ENCODE measurements at regions not wholly inside any gene's neighbourhood (a gene's known extent, or its start where the extent isn't known, plus 50 kb on each side); places are given as distances from the start of the nearest gene placed in this dataset.

GRCh38 chr2:41610501-41611190, 437.2 kb upstream of the PKDCC start:
- no peak for DNase-seq

- DNase-seq = no peak
These were observed 429.1 kb upstream of the PKDCC start for GRCh38 chr2:41618754-41619153.

- no peak for DNase-seq
These were observed 426.7 kb upstream of the PKDCC start for GRCh38 chr2:41621095-41621494.

GRCh38 chr2:41621563-41621962, 426.3 kb upstream of the PKDCC start:
- peak; percentile 13 for DNase-seq

- DNase-seq = no peak
These were observed 425.5 kb upstream of the PKDCC start for GRCh38 chr2:41622301-41622700.

- DNase-seq = no peak
These were observed 420.9 kb upstream of the PKDCC start for GRCh38 chr2:41626936-41627335.

- no peak for DNase-seq
These were observed 413.1 kb upstream of the PKDCC start for GRCh38 chr2:41634686-41635085.

GRCh38 chr2:41644936-41645335, 402.9 kb upstream of the PKDCC start:
- DNase-seq = no peak

- DNase-seq = no peak
These were observed 400.3 kb upstream of the PKDCC start for GRCh38 chr2:41647468-41648050.

- no peak for DNase-seq
These were observed 390.6 kb upstream of the PKDCC start for GRCh38 chr2:41657226-41657625.

- DNase-seq = no peak
These were observed 388.1 kb upstream of the PKDCC start for GRCh38 chr2:41659758-41660157.

GRCh38 chr2:41662461-41662860, 385.4 kb upstream of the PKDCC start:
- no peak for DNase-seq

- DNase-seq = no peak
These were observed 384.8 kb upstream of the PKDCC start for GRCh38 chr2:41663056-41663455.

GRCh38 chr2:41668529-41668928, 379.3 kb upstream of the PKDCC start:
- DNase-seq = no peak

- no peak for DNase-seq
These were observed 369.2 kb upstream of the PKDCC start for GRCh38 chr2:41678639-41679038.

- DNase-seq = no peak
These were observed 361.7 kb upstream of the PKDCC start for GRCh38 chr2:41686156-41686555.

GRCh38 chr2:41691561-41691960, 356.3 kb upstream of the PKDCC start:
- no peak for DNase-seq

GRCh38 chr2:41694536-41695049, 353.2 kb upstream of the PKDCC start:
- no peak for DNase-seq

GRCh38 chr2:41695198-41696113, 352.4 kb upstream of the PKDCC start:
- DNase-seq = no peak

- DNase-seq = no peak
These were observed 350.4 kb upstream of the PKDCC start for GRCh38 chr2:41697389-41697788.

GRCh38 chr2:41698678-41699422, 349.0 kb upstream of the PKDCC start:
- DNase-seq = no peak

- DNase-seq = no peak
These were observed 346.6 kb upstream of the PKDCC start for GRCh38 chr2:41701231-41701630.

GRCh38 chr2:41703123-41703522, 344.7 kb upstream of the PKDCC start:
- DNase-seq = no peak
